ENCODE measurements at regions not wholly inside any gene's neighbourhood (a gene's known extent, or its start where the extent isn't known, plus 50 kb on each side); places are given as distances from the start of the nearest gene placed in this dataset.

DNA sequence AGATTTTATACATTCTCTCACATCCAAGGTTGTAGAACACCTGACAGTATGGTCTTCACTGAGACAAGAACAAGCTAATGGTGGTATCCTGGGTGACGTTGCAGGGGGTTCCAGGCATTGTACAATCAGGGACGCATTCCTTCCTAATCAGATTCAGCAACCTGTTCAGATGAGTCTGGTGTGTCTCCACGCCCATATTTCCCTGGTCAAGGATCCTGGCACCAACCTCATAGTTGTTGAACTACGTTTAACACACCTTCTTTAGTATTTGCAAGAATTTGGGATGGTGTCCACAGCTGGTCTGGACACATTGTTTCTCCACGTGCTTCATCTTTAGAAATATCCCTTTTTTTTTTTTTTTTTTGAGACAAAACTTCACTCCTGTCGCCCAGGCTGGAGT, 161.0 kb upstream of the CDYL start:
- no peak for DNase-seq

GRCh38 chr6:4614637-4615036, 161.6 kb upstream of the CDYL start:
- no peak for DNase-seq

DNA sequence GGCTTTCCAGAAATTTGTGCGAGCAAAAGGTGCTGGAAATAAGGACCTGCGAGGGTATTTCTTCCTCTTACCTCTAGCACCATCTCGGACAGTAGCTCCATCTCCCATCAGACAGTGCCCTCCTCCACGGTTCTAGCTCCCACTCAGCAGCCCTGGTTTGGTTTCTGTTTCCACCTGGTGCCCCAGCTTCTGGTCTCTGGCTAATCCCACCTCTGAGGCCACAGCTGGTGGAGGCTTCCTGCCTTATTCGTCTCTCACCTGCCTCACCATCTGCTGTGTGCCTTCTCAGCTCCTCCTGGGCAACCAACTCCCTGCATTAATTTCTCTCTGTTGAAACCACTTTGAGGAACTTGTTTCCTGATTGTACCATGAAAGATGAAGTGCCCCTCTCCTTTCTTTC, 162.4 kb upstream of the CDYL start:
- DNase-seq, result no peak

DNA sequence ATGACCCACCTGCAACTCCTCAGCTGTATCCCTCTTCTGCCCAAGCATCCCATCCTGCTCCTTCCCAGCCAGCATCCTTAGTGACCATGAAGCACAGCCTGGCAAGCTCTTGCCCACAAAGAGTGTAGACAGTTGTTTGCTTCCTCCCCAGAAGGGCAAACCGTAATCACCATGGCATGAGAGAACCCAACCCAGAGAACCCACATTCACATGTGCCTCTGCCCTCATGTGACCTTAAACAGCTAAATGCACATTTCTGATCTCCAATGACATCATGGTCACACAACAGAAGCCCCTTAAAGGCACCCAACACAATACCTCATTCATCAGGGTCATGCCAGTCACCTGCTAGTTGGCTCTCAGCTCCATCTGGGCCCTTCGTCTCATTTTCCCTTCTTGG, 162.8 kb upstream of the CDYL start:
- DNase-seq, result no peak

DNA sequence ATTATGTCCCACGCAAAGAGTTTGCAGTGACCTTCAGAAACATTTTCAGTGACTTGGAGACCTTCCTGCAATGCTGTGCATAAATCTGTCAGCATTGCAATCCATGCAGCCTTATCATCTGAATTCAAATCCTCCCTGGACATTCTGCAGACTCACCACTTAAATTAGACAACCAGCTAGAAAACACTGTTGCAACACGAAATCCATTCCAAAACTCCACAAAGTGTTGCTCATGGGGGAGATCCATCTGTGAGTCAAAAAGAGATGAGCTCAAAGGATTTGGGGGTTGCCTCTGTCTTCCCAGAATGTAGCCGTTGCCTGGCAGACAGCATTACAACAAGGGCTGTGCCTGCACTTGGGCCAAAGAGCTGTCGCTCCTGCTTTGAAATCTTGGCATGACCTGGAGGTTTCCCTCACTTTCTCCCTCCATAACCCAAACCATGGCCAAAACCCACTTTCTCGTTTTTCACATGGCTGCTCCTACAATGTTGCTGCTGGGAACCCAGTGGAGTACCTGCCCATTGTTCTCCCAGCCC, 163.5 kb upstream of the CDYL start:
- no peak for DNase-seq

- no peak for DNase-seq
These were observed 164.6 kb upstream of the CDYL start for GRCh38 chr6:4611429-4612129.

GRCh38 chr6:4610256-4610655, 165.9 kb upstream of the CDYL start:
- DNase-seq, result no peak

- DNase-seq, result peak; percentile 61
These were observed 167.7 kb upstream of the CDYL start for GRCh38 chr6:4608361-4609115.

DNA sequence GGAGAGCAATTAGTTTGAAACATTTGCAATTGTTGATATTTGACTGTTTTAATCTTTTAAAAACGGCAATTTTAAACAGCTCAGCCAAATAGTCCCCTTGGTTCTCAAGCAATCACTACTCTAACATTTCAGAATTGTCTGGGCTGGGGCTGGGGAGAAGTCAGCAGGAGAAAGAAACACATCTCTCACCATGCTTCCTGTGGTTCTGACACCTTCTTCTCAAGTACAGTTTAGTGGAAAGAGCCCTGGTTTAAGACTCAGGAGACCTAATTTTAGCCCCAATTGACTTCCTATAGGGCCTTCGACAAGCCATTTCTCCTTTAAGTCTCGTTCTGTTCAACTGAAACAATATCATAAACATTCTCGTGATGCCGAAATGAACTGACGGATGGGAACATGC, 168.4 kb upstream of the CDYL start:
- DNase-seq, result no peak

DNA sequence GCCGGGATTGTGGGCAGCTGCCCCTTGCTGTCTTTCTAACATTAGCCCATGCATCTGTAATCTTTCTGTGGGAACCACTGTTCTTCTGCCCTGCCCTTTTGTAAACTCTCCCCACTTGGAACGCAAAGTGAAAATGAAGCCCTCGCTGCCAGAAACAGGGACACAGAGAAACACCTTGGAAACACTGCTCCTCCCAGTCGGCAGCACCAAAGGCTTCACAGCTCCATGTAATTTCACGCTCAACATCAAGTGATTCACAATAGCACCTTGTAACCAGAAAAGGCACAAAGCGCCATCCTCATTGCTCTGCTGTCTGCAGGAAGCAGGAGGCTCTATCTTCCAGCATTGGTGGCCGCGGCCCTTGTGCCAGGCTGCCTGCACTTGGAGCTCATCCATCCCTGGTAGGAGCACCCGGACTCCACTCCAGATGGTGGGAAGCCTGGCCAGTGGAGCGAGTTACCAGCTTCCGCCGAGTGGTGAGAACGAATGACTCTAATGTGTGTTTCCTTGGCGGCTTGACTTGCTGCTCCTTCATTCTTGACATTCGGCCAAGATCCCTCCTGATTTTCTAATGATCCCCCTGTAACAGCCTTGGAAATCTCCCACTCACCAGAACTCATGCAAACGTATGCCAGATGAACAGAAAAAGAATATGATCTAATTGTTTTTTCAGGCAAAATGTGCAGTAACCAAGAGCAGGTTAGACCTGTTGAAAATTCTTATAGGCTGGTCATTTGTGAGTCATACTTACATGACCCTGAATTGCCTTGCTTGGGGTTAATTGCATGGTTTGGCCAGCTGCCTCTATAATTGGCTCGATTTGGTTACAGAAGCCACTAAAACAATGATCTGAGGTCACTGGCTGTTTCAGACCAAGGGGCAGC, 169.1 kb upstream of the CDYL start:
- DNase-seq, result peak; percentile 67

GRCh38 chr6:4606016-4606415, 170.2 kb upstream of the CDYL start:
- DNase-seq, result no peak

- no peak for DNase-seq
These were observed 172.3 kb upstream of the CDYL start for GRCh38 chr6:4603856-4604369.

GRCh38 chr6:4603291-4603690, 172.9 kb upstream of the CDYL start:
- no peak for DNase-seq

DNA sequence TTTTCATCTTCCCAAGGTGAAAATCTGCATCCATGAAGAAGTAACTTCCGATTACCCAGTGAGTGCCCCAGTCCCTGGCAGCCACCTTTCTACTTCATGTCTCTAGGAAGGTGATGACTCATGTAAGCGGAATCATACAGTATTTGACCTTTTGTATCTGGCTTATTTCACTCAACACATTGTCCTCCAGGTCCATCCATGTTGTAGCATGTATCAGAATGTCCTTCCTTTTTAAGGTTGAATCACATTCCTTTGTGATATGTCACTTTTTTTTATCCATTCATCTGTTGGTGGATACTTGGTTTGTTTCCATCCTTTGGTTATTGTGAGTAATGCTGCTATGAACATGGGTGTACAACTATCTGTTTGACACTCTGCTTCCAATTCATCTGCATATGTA, 176.3 kb upstream of the CDYL start:
- DNase-seq, result no peak

DNA sequence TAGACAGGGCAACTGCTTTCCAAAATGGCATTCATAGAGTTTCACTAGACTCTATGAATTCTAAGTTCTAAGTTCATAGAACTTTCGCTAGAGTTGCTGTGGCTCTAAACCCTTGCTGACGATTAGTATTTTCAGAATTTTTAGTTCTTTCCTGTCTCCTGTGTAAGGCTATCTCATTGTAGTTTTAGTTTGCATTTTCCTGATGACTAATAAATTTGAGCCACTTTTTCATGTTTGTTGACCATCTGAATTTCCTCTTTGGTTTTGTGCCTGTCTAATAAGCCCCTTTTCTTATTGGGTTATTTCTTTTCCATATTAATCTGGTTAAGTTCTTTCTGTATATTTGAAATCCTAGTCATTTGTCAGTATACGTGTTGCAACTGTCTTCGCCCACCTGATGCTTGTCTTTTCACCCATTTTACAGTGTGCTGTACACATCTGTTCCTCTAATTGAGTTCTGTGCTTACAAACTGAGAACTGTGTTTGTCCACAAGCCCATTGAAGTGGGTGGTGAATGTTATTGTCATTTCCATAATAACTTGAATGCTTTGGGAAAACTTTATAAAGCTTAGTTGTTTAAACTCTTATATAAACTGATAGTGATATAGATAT, 177.7 kb upstream of the CDYL start:
- no peak for DNase-seq

- no peak for DNase-seq
These were observed 182.3 kb upstream of the CDYL start for GRCh38 chr6:4593951-4594350.

GRCh38 chr6:4592026-4592425, 184.2 kb upstream of the CDYL start:
- DNase-seq, result no peak

GRCh38 chr6:4591218-4591617, 185.0 kb upstream of the CDYL start:
- DNase-seq, result no peak

DNA sequence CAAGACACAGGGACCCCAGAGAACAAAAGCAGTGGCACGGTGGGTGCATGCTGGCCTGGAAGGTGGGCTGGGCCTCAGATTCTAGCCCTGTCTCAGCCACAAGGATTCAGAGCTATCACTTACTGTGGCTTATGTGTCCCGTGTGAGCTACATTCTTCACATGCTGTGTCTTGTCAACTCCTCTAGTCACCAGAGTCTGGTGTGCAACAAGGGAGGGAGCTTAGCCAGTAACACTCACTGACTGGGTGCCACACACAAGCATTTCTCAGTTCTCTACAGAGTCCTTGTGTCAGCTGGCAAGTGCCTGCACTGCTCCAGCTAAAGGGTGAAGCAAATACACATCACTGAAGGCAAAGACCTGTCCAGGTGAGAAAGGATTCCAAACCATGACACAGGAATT, 186.9 kb upstream of the CDYL start:
- no peak for DNase-seq

DNA sequence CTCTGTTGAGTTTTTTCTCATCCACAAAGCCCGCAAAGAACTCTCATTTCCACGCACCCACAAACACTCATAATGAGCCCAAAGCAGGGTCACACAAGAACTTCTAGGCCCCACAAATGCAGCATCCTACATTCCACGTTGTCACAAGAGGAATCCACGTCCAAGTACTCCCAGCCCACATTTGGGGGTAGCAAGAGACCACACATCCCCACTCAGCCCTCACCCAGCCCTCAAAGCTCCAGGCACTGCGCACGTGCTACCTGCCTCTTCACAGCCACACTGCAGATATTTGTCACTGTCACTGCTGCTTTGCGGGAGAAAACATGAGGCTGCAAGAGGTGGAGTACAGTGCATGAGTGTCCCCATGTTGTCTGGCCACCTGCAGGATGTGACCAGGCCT, 187.6 kb upstream of the CDYL start:
- DNase-seq, result no peak

- DNase-seq, result no peak
These were observed 188.0 kb upstream of the CDYL start for GRCh38 chr6:4588163-4588562.

DNA sequence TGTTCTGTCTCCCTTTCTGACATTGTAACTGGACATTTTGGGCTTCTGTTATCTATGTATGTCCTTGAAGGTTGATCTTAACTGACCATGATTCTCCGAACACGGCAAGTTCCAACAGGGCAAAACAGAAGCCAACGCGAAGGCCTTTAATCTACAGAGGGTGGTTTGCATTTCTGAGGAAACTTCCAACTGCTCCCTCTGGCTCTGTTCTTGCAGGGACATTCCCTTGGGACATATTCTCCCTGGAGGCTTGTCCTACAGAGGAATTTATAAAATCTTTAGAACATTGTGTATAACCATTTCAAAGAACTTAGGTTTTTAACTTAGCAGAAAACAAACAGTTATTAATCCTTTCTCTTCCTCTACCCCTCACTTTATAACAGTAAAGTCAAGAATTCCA, 189.0 kb upstream of the CDYL start:
- no peak for DNase-seq

DNA sequence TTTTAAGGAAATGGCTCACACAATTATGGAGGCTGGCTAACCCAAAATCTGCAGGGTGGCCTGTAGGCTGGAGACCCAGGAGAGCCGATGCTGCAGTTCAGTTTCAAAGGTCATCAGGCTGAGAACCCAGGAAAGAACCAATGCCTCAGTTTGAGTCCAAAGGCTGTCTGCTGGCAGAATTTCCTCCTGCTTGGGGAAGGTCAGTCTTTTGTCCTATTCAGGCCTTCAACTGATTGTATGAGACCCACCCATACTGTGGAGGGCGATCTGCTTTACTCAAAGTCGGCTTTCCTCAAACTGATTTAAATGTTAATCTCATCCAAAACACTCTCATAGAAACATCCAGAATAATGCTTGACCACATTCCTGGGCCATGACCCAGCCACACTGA, 189.7 kb upstream of the CDYL start:
- DNase-seq, result no peak

Measured in hindlimb muscle (tissue), 1 donor.